H1 (cell line): ENCODE measurements at regions not wholly inside any gene's neighbourhood (a gene's known extent, or its start where the extent isn't known, plus 50 kb on each side); places are given as distances from the start of the nearest gene placed in this dataset.
"Not testable (repeated sequence)": the region's sequence is repeated elsewhere in the genome, so short reads cannot be mapped to it uniquely, and the experiment has no call there.

Source experiments
- CTCF ChIA-PET: fragments of 300-600 bp; sonication (Branson Sonifier 250); formaldehyde crosslinking; loops from one replicate; lab custom pipeline; 2021; ENCODE audit not compliant: partially characterized antibody; lab: Charles Lee
- POLR2A ChIA-PET: fragments of 300-600 bp; sonication (Branson Sonifier 250); formaldehyde crosslinking; loops from one replicate; lab custom pipeline; 2021; ENCODE audit warnings: inconsistent platforms; ENCODE audit not compliant: partially characterized antibody; lab: Charles Lee
- DNase-seq, 2 experiments: peaks; one replicate each; pipeline versions ENCODE4 v3.0.0 to v3.0.0-alpha.2; 2010 to 2022; ENCODE audit warnings: low spot score in 2 of 2, low read depth in 1 of 2, mixed read lengths in 1 of 2
- FAIRE-seq: peaks from 2 replicates; lab custom pipeline; 2011; peaks lifted over from hg19 to GRCh38; lab: Jason Lieb, UNC
- H2AFZ ChIP-seq: 2 replicates; pipeline ENCODE4 v1.8.1; 2012; ENCODE audit warnings: low read length, inconsistent platforms
- H2AK5ac ChIP-seq: 2 replicates; pipeline ENCODE4 v1.6.1; 2013; ENCODE audit warnings: low read depth, low read length
- H2BK120ac ChIP-seq: replicated peaks from 2 replicates; pipeline ENCODE3; 2013; ENCODE audit warnings: low read depth, low read length, inconsistent platforms
- H2BK12ac ChIP-seq: 2 replicates; pipeline ENCODE4 v1.6.1; 2013; ENCODE audit warnings: low read depth, low read length
- H2BK15ac ChIP-seq: 2 replicates; pipeline ENCODE4 v1.6.1; 2013; ENCODE audit warnings: low read length
- H2BK20ac ChIP-seq: 2 replicates; pipeline ENCODE4 v1.6.1; 2013; ENCODE audit warnings: low read length
- H2BK5ac ChIP-seq: 2 replicates; pipeline ENCODE4 v1.6.1; 2013; ENCODE audit warnings: low read depth, low read length
- H3K14ac ChIP-seq: 2 replicates; pipeline ENCODE4 v1.6.1; 2013; ENCODE audit warnings: inconsistent platforms; ENCODE audit not compliant: insufficient read length
- H3K18ac ChIP-seq: 2 replicates; pipeline ENCODE4 v1.6.1; 2013; ENCODE audit warnings: low read length; ENCODE audit errors: extremely low read depth
- H3K23ac ChIP-seq: 2 replicates; pipeline ENCODE4 v1.6.1; 2013; ENCODE audit warnings: inconsistent platforms; ENCODE audit not compliant: insufficient read length
- H3K23me2 ChIP-seq: 2 replicates; pipeline ENCODE4 v1.6.1; 2013; ENCODE audit warnings: low read depth, low read length
- H3K27ac ChIP-seq: 2 replicates; pipeline ENCODE4 v1.6.1; 2011; ENCODE audit warnings: low read depth, low read length, inconsistent platforms
- H3K27me3 ChIP-seq, 4 experiments: replicated peaks in 1 of 4; 1 replicate in 1 of 4; 2 replicates in 3 of 4; pipeline versions ENCODE4 v1.6.1 to v1.8.1; 2011 to 2013; ENCODE audit warnings: low read length in 3 of 4, mild to moderate bottlenecking in 3 of 4, inconsistent platforms in 2 of 4, mixed read lengths in 2 of 4, moderate library complexity in 1 of 4; ENCODE audit not compliant: control insufficient read depth in 3 of 4, insufficient read depth in 3 of 4; ENCODE audit errors: extremely low read depth in 1 of 4
- H3K36me3 ChIP-seq, 4 experiments: 2 replicates each; pipeline versions ENCODE4 v1.6.1 to v1.8.1; 2011 to 2013; ENCODE audit warnings: mild to moderate bottlenecking in 4 of 4, low read length in 3 of 4, moderate library complexity in 2 of 4, control low read depth in 1 of 4, inconsistent platforms in 1 of 4; ENCODE audit not compliant: insufficient read depth in 4 of 4, control insufficient read depth in 2 of 4
- H3K4ac ChIP-seq: replicated peaks from 2 replicates; pipeline ENCODE3; 2013; ENCODE audit warnings: low read length, low read depth, mixed read lengths, inconsistent platforms; ENCODE audit not compliant: insufficient read length
- H3K4me1 ChIP-seq, 4 experiments: replicated peaks in 1 of 4; 1 replicate in 1 of 4; 2 replicates in 3 of 4; pipeline versions ENCODE4 v1.6.1 to v1.8.1; 2011 to 2013; ENCODE audit warnings: low read length in 3 of 4, inconsistent platforms in 2 of 4, mixed read lengths in 1 of 4; ENCODE audit not compliant: insufficient read depth in 4 of 4, control insufficient read depth in 3 of 4
- H3K4me2 ChIP-seq, 2 experiments: 2 replicates each; pipeline versions ENCODE4 v1.6.1 to v1.8.1; 2011 to 2013; ENCODE audit warnings: low read depth in 2 of 2, low read length in 2 of 2, control low read depth in 1 of 2, inconsistent platforms in 1 of 2, mild to moderate bottlenecking in 1 of 2; ENCODE audit not compliant: insufficient read depth in 1 of 2
- H3K4me3 ChIP-seq, 4 experiments: fragments of 200-600, 300-600 bp in 1 of 4; sonication (generic), shearing (Covaris generic), sonication (Bioruptor Twin) in 1 of 4; 2 replicates each; pipeline versions ENCODE4 v1.5.1 to v1.8.1; 2011 to 2016; ENCODE audit warnings: low read length in 4 of 4, low read depth in 3 of 4, control low read depth in 2 of 4, inconsistent platforms in 2 of 4, mild to moderate bottlenecking in 2 of 4, mixed read lengths in 1 of 4, moderate library complexity in 1 of 4; ENCODE audit not compliant: insufficient read depth in 2 of 4; ENCODE audit errors: extremely low read depth in 1 of 4
- H3K56ac ChIP-seq: replicated peaks from 2 replicates; pipeline ENCODE3; 2013; ENCODE audit warnings: low read depth, mild to moderate bottlenecking, mixed read lengths, low read length, inconsistent platforms; ENCODE audit not compliant: insufficient read length
- H3K79me1 ChIP-seq: 2 replicates; pipeline ENCODE4 v1.6.1; 2013; ENCODE audit warnings: low read depth, low read length, control low read depth
- H3K79me2 ChIP-seq, 2 experiments: 2 replicates each; pipeline versions ENCODE4 v1.6.1 to v1.8.1; 2012 to 2013; ENCODE audit warnings: low read length in 2 of 2, mild to moderate bottlenecking in 2 of 2, inconsistent platforms in 1 of 2; ENCODE audit not compliant: insufficient read depth in 2 of 2, control insufficient read depth in 1 of 2
- H3K9ac ChIP-seq, 4 experiments: replicated peaks in 1 of 4; 1 replicate in 1 of 4; 2 replicates in 3 of 4; pipeline versions ENCODE4 v1.6.1 to v1.8.1; 2011 to 2013; ENCODE audit warnings: low read depth in 3 of 4, low read length in 3 of 4, control low read depth in 2 of 4, mild to moderate bottlenecking in 2 of 4, moderate library complexity in 2 of 4, inconsistent platforms in 1 of 4; ENCODE audit errors: extremely low read depth in 1 of 4
- H3K9me3 ChIP-seq, 2 experiments: 2 replicates each; pipeline versions ENCODE4 v1.6.1 to v1.8.1; 2012 to 2013; ENCODE audit warnings: mild to moderate bottlenecking in 2 of 2, moderate library complexity in 2 of 2, control low read depth in 1 of 2, inconsistent platforms in 1 of 2, low read depth in 1 of 2, low read length in 1 of 2, mixed read lengths in 1 of 2; ENCODE audit not compliant: insufficient read depth in 2 of 2
- H4K20me1 ChIP-seq, 2 experiments: replicated peaks in 1 of 2; 2 replicates each; pipeline versions ENCODE3 to v1.8.1; 2011 to 2013; ENCODE audit warnings: inconsistent platforms in 2 of 2, low read length in 2 of 2, mild to moderate bottlenecking in 1 of 2; ENCODE audit not compliant: insufficient read depth in 2 of 2, control insufficient read depth in 1 of 2
- H4K5ac ChIP-seq: 2 replicates; pipeline ENCODE4 v1.6.1; 2013; ENCODE audit warnings: low read length, low read depth, mixed read lengths, inconsistent platforms; ENCODE audit not compliant: insufficient read length
- H4K8ac ChIP-seq: 2 replicates; pipeline ENCODE4 v1.8.0; 2013; ENCODE audit warnings: mild to moderate bottlenecking, moderate library complexity, low read length, inconsistent platforms; ENCODE audit not compliant: insufficient read depth; ENCODE audit errors: extremely low read depth
- H4K91ac ChIP-seq: replicated peaks from 2 replicates; pipeline ENCODE3; 2013; ENCODE audit warnings: low read length, mixed read lengths, inconsistent platforms; ENCODE audit not compliant: insufficient read length

GRCh38 chr1:29400203-29400602 lies 163.9 kb downstream of the PTPRU start:
- CTCF ChIA-PET = interaction anchor here (0.8 kb wide), 1 partner anchor 97 kb away, joined by 3 read pairs; no protein-coding TSS in a partner anchor
- H2BK120ac ChIP-seq, H3K9ac ChIP-seq, H2BK20ac ChIP-seq, H3K14ac ChIP-seq, H3K23ac ChIP-seq, H3K4me1 ChIP-seq, H4K20me1 ChIP-seq, H2BK15ac ChIP-seq, H3K36me3 ChIP-seq, H2AFZ ChIP-seq, H3K79me1 ChIP-seq, H4K5ac ChIP-seq, FAIRE-seq, H3K4ac ChIP-seq, H3K27me3 ChIP-seq, H4K8ac ChIP-seq, H3K18ac ChIP-seq, H2AK5ac ChIP-seq, H2BK12ac ChIP-seq, H3K4me3 ChIP-seq, DNase-seq, H3K23me2 ChIP-seq, H3K56ac ChIP-seq, H4K91ac ChIP-seq, H3K79me2 ChIP-seq, POLR2A ChIA-PET, H2BK5ac ChIP-seq, H3K4me2 ChIP-seq, H3K27ac ChIP-seq: not testable (repeated sequence)
- H3K9me3 ChIP-seq = peaks cover 10 to 15% of the 10 kb centered on the region in 2 experiments
